Stimulated activated CD4-positive, alpha-beta T cell treated with anti-CD3 and anti-CD28 coated beads, Interleukin-4, amount 100 ng/mL, for 4 hours (primary cell): ENCODE measurements at regions not wholly inside any gene's neighbourhood (a gene's known extent, or its start where the extent isn't known, plus 50 kb on each side); places are given as distances from the start of the nearest gene placed in this dataset.
"Not testable (repeated sequence)": the region's sequence is repeated elsewhere in the genome, so short reads cannot be mapped to it uniquely, and the experiment has no call there.

Experiments used
- DNase-seq, 2 experiments: peaks; one replicate each; pipeline ENCODE4 v3.0.0-alpha.2; 2020

GRCh38 chr9:96061293-96061987 lies 185.9 kb downstream of the ERCC6L2 start:
- DNase-seq, result peak; percentile 25 to 53

GRCh38 chr9:96058218-96058617 lies 182.7 kb downstream of the ERCC6L2 start:
- DNase-seq, result no peak

- peak in 1 of 2 experiments; percentile 34 for DNase-seq
Observed at GRCh38 chr9:96057155-96057554, 181.7 kb downstream of the ERCC6L2 start.

GRCh38 chr9:96056226-96056625 lies 180.7 kb downstream of the ERCC6L2 start:
- no peak for DNase-seq

GRCh38 chr9:96054248-96054647 lies 178.8 kb downstream of the ERCC6L2 start:
- DNase-seq, result not testable (repeated sequence)

GRCh38 chr9:96052686-96053085 lies 177.2 kb downstream of the ERCC6L2 start:
- no peak for DNase-seq

GRCh38 chr9:96051423-96051822 lies 175.9 kb downstream of the ERCC6L2 start:
- no peak for DNase-seq

GRCh38 chr9:96050861-96051155 lies 175.3 kb downstream of the ERCC6L2 start:
- no peak for DNase-seq

GRCh38 chr9:96050048-96050860 lies 174.8 kb downstream of the ERCC6L2 start:
- DNase-seq, result no peak

- DNase-seq, result no peak
Observed at GRCh38 chr9:96048956-96049831, 173.7 kb downstream of the ERCC6L2 start.

- DNase-seq, result peak in 1 of 2 experiments; percentile 21
Observed at GRCh38 chr9:96048104-96048955, 172.8 kb downstream of the ERCC6L2 start.

GRCh38 chr9:96047741-96048103 lies 172.2 kb downstream of the ERCC6L2 start:
- DNase-seq, result no peak

- no peak for DNase-seq
Observed at GRCh38 chr9:96047116-96047639, 171.7 kb downstream of the ERCC6L2 start.

GRCh38 chr9:96045811-96046210 lies 170.3 kb downstream of the ERCC6L2 start:
- DNase-seq, result no peak

- no peak for DNase-seq
Observed at GRCh38 chr9:96044401-96044800, 168.9 kb downstream of the ERCC6L2 start.

GRCh38 chr9:96040591-96041461 lies 165.3 kb downstream of the ERCC6L2 start:
- no peak for DNase-seq

- DNase-seq, result no peak
Observed at GRCh38 chr9:96038914-96039313, 163.4 kb downstream of the ERCC6L2 start.

- no peak for DNase-seq
Observed at GRCh38 chr9:96038271-96038670, 162.8 kb downstream of the ERCC6L2 start.

GRCh38 chr9:96034553-96035122 lies 159.1 kb downstream of the ERCC6L2 start:
- no peak for DNase-seq

GRCh38 chr9:96033896-96034295 lies 158.4 kb downstream of the ERCC6L2 start:
- DNase-seq, result no peak
